ENCODE measurements at regions not wholly inside any gene's neighbourhood (a gene's known extent, or its start where the extent isn't known, plus 50 kb on each side); places are given as distances from the start of the nearest gene placed in this dataset.
A peak's percentile ranks its signal among the peaks of the same experiment; 100 is the strongest.

DNA sequence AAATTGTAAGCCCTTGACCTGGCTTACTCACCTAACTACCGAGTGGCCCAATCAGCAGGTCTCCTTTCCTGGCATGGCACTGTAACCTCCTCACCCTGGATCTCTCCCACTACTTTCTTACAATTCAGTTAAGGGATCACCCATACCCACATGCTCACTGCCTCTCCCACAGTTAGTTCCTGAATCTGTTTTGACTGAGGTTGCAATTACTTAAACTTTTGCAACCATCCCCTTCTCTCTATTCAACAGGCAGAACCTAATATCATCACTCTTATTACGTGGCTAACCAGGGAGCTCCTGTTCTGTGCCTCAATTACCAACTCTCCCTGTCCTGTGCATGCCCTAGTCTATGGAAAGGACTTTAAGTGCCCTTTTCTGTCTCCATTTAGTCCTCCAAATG is 84.2 kb upstream of the IKZF1 start:
- intact Hi-C loops (cut with DNase I, micrococcal nuclease): no loop called here
- DNase-seq (no peak), ATAC-seq (no peak)
- H3K36me3 Mint-ChIP-seq (ENCODE audit: low read depth): peaks cover 9% of the 10 kb centered on the region
- H3K4me3 Mint-ChIP-seq: no peak overlapping the region
- H3K27ac Mint-ChIP-seq: no peak overlapping the region
- H3K9me3 Mint-ChIP-seq (ENCODE audit: low read depth): peaks cover 17% of the 10 kb centered on the region
- ChIA-PET CTCF (interaction anchor here (2.1 kb wide), 1 partner anchor 10 kb away, joined by 5 read pairs; no protein-coding TSS in a partner anchor), POLR2A (no interaction called here)
- peaks cover 24% of the 10 kb centered on the region for H3K4me1 Mint-ChIP-seq
- H3K27me3 Mint-ChIP-seq: no peaks in the 10 kb centered on the region

DNA sequence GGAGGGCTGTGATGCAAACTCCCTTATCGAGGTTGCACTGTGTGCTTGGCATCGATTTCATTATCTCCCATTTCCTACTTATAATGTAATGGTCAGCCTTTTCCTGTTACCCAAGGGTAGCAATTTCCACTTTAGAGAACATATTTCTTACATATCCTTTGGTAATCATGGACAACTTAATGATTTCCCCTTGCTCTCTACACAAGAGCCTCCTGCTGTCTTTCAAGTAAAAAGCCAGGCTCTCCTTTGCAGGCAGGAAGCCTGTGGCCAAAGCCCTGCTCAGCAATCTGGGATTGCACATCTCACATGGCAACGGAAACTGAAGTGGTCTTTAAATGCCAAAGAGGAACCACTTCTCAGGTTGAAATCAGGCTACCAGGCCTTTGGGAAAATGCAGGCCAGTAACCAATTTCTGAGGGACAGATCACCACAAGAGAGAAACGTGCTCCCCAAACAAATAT is 86.7 kb upstream of the IKZF1 start:
- no peak overlapping the region for H3K4me3 Mint-ChIP-seq
- intact Hi-C loops (cut with DNase I, micrococcal nuclease): no loop called here
- ATAC-seq: no peak
- POLR2A ChIA-PET: interaction anchor here (0.6 kb wide), 1 partner anchor 92 kb away, joined by 3 read pairs; no protein-coding TSS in a partner anchor
- peaks cover 5% of the 10 kb centered on the region for H3K36me3 Mint-ChIP-seq (ENCODE audit: low read depth)
- peaks cover 46% of the 10 kb centered on the region for H3K4me1 Mint-ChIP-seq
- H3K27me3 Mint-ChIP-seq: no peaks in the 10 kb centered on the region
- H3K27ac Mint-ChIP-seq: no peak overlapping the region
- CTCF ChIA-PET: interaction anchor here (1.1 kb wide), 1 partner anchor 11 kb away, joined by 3 read pairs; no protein-coding TSS in a partner anchor
- peaks cover 15% of the 10 kb centered on the region for H3K9me3 Mint-ChIP-seq (ENCODE audit: low read depth)
- DNase-seq: no peak

DNA sequence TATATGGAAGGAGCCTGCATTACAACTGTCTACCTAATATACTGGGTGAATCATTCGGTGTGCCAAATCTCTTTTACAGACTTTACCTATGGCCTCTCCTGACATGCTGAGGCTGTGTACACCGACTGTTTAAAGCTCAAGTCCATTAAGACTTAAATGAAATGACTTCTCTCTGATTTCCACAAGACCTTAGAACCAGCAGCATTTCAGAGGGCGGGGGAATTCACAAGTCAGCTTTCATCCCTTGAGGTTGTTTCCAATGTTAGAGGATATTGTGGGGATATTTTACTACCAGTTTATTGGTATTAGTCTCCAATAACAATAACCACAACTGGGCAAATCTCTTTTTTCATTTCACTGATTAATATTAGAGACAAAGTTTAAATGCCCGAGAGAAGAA is 87.1 kb upstream of the IKZF1 start:
- no peak for ATAC-seq
- DNase-seq: no peak
- no peak overlapping the region for H3K4me3 Mint-ChIP-seq
- no peak overlapping the region for H3K27ac Mint-ChIP-seq
- peaks cover 50% of the 10 kb centered on the region for H3K4me1 Mint-ChIP-seq
- peaks cover 14% of the 10 kb centered on the region for H3K9me3 Mint-ChIP-seq (ENCODE audit: low read depth)
- H3K27me3 Mint-ChIP-seq: no peaks in the 10 kb centered on the region
- ChIA-PET POLR2A (no interaction called here), CTCF (interaction anchor here (0.6 to 0.7 kb wide), 2 partner anchors 12 to 143 kb away, joined by 3 to 4 read pairs; no protein-coding TSS in a partner anchor)
- peaks cover 4% of the 10 kb centered on the region for H3K36me3 Mint-ChIP-seq (ENCODE audit: low read depth)
- intact Hi-C loops (cut with DNase I, micrococcal nuclease): no loop called here

DNA sequence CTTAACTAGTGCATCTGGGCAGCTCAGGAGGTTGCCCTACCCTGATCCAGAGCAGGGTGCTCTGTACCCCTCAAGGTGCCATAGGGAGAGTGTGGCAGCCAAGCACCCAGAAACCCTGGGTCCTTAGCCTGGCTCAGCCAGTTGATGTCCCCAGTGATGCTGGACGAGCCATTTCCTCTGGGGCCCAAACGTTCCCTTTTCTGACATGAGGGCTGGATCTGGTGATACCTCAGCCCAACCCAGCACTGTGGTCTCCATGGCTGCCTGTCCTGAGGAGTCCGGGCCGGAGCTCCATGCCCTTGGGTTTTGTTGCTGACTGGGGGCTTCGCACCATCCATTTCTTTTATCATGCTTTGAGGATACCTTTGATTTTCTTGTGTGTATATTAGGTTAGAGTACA is 87.9 kb upstream of the IKZF1 start:
- Mint-ChIP-seq H3K27me3 (no peaks in the 10 kb centered on the region), H3K4me3 (no peak overlapping the region), H3K27ac (no peak overlapping the region), H3K4me1 (peaks cover 58% of the 10 kb centered on the region), H3K36me3 (ENCODE audit: low read depth) (peaks cover 3% of the 10 kb centered on the region), H3K9me3 (ENCODE audit: low read depth) (peaks cover 9% of the 10 kb centered on the region)
- DNase-seq: no peak
- intact Hi-C loops (cut with DNase I, micrococcal nuclease): no loop called here
- ATAC-seq: no peak
- CTCF ChIA-PET: interaction anchor here (0.7 to 1.4 kb wide), 2 partner anchors 9 to 11 kb away, joined by 4 to 6 read pairs; no protein-coding TSS in a partner anchor
- POLR2A ChIA-PET: no interaction called here

DNA sequence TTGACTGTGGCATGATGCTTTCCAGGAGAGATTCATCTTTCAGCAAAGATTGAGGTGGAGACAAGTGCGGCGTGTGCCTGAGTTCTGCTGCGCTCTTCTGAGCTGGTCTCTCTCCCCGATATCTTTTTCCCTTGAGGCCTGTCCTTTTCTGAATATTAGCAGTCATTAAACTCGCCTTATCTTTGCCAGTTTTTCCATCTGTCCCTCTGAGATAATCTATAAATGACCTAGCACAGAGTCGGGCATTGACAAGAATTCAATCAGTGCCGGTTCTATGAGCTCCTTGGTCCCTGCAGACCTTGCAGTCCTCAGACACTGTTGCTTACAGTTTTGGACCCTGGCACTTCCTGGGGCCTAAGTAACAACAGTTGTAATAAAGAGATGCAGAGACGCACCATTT is 89.7 kb upstream of the IKZF1 start:
- CTCF ChIA-PET: interaction anchor here (0.7 to 1.3 kb wide), 4 partner anchors 9 to 15 kb away, joined by 3 to 5 read pairs (median 4); no protein-coding TSS in a partner anchor
- Mint-ChIP-seq H3K36me3 (ENCODE audit: low read depth) (no peaks in the 10 kb centered on the region), H3K4me1 (peaks cover 77% of the 10 kb centered on the region), H3K27me3 (no peaks in the 10 kb centered on the region), H3K4me3 (no peak overlapping the region), H3K9me3 (ENCODE audit: low read depth) (no peaks in the 10 kb centered on the region), H3K27ac (no peak overlapping the region)
- POLR2A ChIA-PET: interaction anchor here (0.6 kb wide), 1 partner anchor 50 kb away, joined by 3 read pairs; no protein-coding TSS in a partner anchor
- DNase-seq: no peak
- no peak for ATAC-seq
- intact Hi-C loops (cut with DNase I, micrococcal nuclease): no loop called here

DNA sequence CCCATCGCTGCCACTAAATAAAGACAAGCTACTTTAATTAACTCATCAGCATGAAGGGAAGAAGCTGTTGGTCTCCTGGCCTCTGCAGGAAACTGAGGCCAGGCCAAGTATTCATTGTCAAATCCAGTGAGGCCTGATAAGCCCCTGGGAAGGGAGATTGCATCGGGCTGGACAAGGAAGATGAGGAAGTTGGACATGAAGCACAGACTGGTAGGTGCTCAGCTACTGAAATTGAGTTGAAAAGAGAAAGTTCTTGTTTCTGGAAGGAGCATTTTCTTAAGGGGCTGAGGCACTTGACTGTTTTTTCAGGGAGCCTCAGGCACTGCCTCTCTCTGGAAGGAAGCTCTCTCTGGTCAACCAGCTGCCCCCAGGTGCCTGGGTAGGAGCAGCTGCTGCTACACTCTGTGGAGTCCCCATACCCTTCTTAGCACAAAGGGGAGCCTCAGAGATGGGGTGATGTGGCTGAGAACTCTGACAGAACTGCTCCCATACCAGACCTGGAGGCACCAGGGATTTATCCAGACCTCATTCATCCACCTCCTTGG is 90.3 kb upstream of the IKZF1 start:
- H3K4me1 Mint-ChIP-seq: peaks cover 81% of the 10 kb centered on the region
- H3K27me3 Mint-ChIP-seq: no peaks in the 10 kb centered on the region
- DNase-seq (no peak), ATAC-seq (no peak)
- intact Hi-C loops (cut with DNase I, micrococcal nuclease): no loop called here
- ChIA-PET CTCF (interaction anchor here (0.6 to 1.3 kb wide), 4 partner anchors 16 to 927 kb away, joined by 3 read pairs; no protein-coding TSS in a partner anchor), POLR2A (interaction anchor here (0.6 to 1.2 kb wide), 2 partner anchors 12 to 51 kb away, joined by 3 to 4 read pairs; no protein-coding TSS in a partner anchor)
- peak overlapping the region; percentile 61 for H3K27ac Mint-ChIP-seq
- H3K4me3 Mint-ChIP-seq: no peak overlapping the region
- H3K9me3 Mint-ChIP-seq (ENCODE audit: low read depth): no peaks in the 10 kb centered on the region
- no peaks in the 10 kb centered on the region for H3K36me3 Mint-ChIP-seq (ENCODE audit: low read depth)

DNA sequence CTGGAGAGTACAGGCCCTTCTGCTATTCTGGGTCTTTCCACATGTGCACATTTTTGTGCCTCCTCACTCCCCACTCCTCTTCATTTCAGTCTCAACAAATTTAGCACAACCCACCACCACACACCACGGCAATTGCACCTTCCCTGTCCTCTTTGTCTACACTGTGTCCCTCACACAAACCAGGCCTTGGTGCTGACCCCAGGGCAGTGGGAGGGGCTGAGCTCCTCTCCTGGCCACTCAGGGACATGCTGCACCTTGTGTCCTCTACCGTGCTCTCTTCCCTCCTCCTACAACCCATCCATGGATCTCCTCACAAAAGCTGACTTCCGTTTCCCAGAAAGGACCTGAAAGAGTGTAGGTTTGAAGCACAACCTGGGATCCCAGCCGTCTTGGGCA is 90.9 kb upstream of the IKZF1 start:
- Mint-ChIP-seq H3K27ac (peak overlapping the region; percentile 61), H3K27me3 (no peaks in the 10 kb centered on the region), H3K4me1 (peaks cover 87% of the 10 kb centered on the region), H3K4me3 (no peak overlapping the region), H3K36me3 (ENCODE audit: low read depth) (no peaks in the 10 kb centered on the region), H3K9me3 (ENCODE audit: low read depth) (no peaks in the 10 kb centered on the region)
- DNase-seq (no peak), ATAC-seq (no peak)
- POLR2A ChIA-PET: interaction anchor here (1.2 kb wide), 1 partner anchor 12 kb away, joined by 4 read pairs; no protein-coding TSS in a partner anchor
- intact Hi-C loops (cut with DNase I, micrococcal nuclease): no loop called here
- CTCF ChIA-PET: interaction anchor here (0.6 to 1.3 kb wide), 3 partner anchors 155 to 928 kb away, joined by 3 read pairs; no protein-coding TSS in a partner anchor

DNA sequence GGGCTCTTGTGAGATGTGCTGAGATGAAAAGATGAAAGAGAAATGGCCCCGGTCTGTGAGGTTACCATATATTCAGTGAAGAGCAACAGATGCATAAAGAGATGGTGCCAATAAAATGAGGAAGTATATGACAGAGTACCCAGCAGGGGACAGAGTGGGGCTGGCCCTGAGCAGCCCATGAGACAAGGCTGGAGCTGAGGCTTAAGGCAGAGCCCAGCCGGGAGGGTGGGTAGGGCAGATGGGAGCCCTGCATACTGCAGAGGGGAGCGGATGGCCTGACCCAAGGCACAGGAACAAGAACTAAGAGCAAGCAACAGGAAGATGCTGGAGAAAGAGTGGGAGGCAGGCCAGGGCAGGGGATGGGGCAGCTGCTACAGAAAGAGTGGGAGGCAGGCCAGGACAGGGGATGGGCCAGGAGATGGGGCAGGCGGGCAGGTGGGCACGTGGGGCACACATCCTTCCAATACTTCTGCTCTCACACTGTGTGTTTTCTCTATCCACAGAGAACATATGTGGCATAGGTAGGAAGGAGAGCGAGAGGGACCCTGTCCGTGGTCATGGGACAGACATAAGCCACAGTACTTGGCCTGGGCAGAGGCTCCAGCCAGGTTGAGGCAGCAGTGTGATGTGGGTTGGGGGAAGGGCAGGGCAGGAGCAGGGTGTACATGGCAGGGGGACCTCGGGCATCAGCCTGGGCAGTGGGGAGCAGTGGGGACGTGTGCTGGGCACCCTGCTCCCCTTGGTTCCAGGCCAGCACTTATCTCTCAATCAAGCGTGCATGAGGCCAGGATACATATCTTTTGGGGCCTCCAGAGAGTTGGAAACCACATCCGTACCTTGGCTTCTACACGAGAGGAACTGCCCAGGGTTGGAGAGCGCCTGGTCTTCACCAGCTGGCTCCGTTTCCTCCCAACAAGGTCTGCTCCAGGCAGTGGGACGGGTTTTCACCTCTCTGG is 91.6 kb upstream of the IKZF1 start:
- ATAC-seq: peak; percentile 17
- peak overlapping the region; percentile 61 for H3K27ac Mint-ChIP-seq
- ChIA-PET CTCF (interaction anchor here (0.6 to 1.3 kb wide), 4 partner anchors 68 to 209 kb away, joined by 3 read pairs; no protein-coding TSS in a partner anchor), POLR2A (interaction anchor here (1.2 kb wide), 1 partner anchor 13 kb away, joined by 4 read pairs; no protein-coding TSS in a partner anchor)
- intact Hi-C loops (cut with DNase I, micrococcal nuclease): no loop called here
- H3K4me1 Mint-ChIP-seq: peaks cover 93% of the 10 kb centered on the region
- no peaks in the 10 kb centered on the region for H3K27me3 Mint-ChIP-seq
- DNase-seq: peak; percentile 47
- no peaks in the 10 kb centered on the region for H3K9me3 Mint-ChIP-seq (ENCODE audit: low read depth)
- peaks cover 1% of the 10 kb centered on the region for H3K36me3 Mint-ChIP-seq (ENCODE audit: low read depth)
- peak overlapping the region; percentile 3 for H3K4me3 Mint-ChIP-seq

DNA sequence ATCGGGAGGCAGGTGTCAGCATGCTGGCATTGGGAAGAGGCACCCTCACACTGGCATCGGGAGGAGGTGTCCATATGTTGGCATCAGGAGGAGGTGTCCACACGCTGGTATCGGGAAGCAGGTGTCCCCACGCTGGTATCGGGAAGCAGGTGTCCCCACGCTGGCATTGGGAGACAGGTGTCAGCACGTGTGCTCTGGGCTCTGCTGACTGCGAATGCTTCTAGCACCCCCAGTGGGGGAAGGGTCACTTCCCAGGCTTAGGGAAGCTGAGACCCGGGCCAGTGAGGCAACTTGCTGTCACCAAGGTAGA is 92.5 kb upstream of the IKZF1 start:
- POLR2A ChIA-PET: no interaction called here
- DNase-seq (no peak), ATAC-seq (no peak)
- peaks cover 6% of the 10 kb centered on the region for H3K36me3 Mint-ChIP-seq (ENCODE audit: low read depth)
- peak overlapping the region; percentile 94 for H3K27ac Mint-ChIP-seq
- intact Hi-C loops (cut with DNase I, micrococcal nuclease): no loop called here
- H3K9me3 Mint-ChIP-seq (ENCODE audit: low read depth): no peaks in the 10 kb centered on the region
- peaks cover 93% of the 10 kb centered on the region for H3K4me1 Mint-ChIP-seq
- CTCF ChIA-PET: interaction anchor here (0.9 to 1.4 kb wide), 3 partner anchors 55 to 101 kb away, joined by 3 to 4 read pairs (median 4); no protein-coding TSS in a partner anchor
- peak overlapping the region; percentile 22 for H3K4me3 Mint-ChIP-seq
- H3K27me3 Mint-ChIP-seq: no peaks in the 10 kb centered on the region

DNA sequence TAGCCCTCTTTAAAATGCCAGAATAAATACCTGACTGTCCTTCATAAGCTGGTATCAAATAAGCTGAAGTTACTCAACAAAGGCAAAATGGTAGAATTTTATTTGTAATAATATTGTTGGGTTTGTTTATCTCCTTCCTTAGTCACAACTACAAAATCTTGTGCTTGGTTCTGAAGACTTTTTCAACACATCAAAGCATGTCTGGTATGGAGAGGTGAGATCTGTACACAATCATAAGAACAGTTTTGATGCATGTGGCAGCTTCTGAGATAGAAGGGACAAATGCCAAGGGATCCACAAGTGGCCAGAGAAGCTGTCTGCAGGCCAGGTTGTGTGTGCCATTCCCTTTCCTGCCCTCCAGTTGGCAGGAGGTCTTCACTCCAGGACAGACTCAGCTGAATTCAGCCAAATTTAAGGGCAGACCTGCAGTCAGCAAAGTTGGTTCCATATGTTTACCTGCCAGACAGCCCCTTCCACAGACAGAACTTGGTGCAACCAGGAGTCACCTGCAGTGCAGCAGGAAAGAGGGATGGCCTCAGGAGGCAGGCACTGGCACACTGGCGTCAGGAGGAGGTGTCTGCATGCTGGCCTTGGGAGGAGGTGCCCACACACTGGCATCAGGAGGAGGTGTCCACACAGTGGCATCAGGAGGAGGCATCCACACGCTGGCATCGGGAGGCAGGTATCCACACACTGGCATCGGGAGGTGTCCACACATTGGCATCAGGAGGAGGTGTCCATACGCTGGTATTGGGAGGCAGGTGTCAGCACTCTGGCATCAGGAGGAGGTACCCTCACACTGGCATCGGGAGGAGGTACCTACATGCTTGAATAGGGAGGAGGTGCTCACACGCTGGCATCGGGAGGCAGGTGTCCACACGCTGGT is 93.1 kb upstream of the IKZF1 start:
- intact Hi-C loops (cut with DNase I, micrococcal nuclease): loop anchor here in 1 of 2 experiments (2.0 kb wide), 1 partner anchor 15 kb away; no protein-coding TSS in a partner anchor
- POLR2A ChIA-PET: interaction anchor here (0.7 to 1.2 kb wide), 4 partner anchors 18 to 156 kb away, joined by 3 to 4 read pairs (median 4); no protein-coding TSS in a partner anchor

More for the DNA sequence above, 93.1 kb upstream of the IKZF1 start:
- H3K9me3 Mint-ChIP-seq (ENCODE audit: low read depth): no peaks in the 10 kb centered on the region
- H3K4me3 Mint-ChIP-seq: peak overlapping the region; percentile 34
- no peak for ATAC-seq
- H3K36me3 Mint-ChIP-seq (ENCODE audit: low read depth): peaks cover 6% of the 10 kb centered on the region
- peaks cover 97% of the 10 kb centered on the region for H3K4me1 Mint-ChIP-seq
- H3K27ac Mint-ChIP-seq: peak overlapping the region; percentile 94
- CTCF ChIA-PET: interaction anchor here (0.9 to 1.4 kb wide), 4 partner anchors 19 to 101 kb away, joined by 3 to 4 read pairs (median 4); no protein-coding TSS in a partner anchor
- no peaks in the 10 kb centered on the region for H3K27me3 Mint-ChIP-seq
- no peak for DNase-seq

Measured in activated CD4-positive, alpha-beta T cell treated with anti-CD3 and anti-CD28 coated beads for 36 hours (primary cell).